ENCODE measurements at regions not wholly inside any gene's neighbourhood (a gene's known extent, or its start where the extent isn't known, plus 50 kb on each side); places are given as distances from the start of the nearest gene placed in this dataset.
"Not testable (repeated sequence)": the region's sequence is repeated elsewhere in the genome, so short reads cannot be mapped to it uniquely, and the experiment has no call there.

GRCh38 chr14:25349269-25349668 is 299.3 kb upstream of the STXBP6 start (continued):
- no peak for TF ChIP-seq ELK1 (IDR thresholded peaks at IDR 0.05; ENCODE audit: low read depth, low read length)
- TF ChIP-seq CHD4 (IDR thresholded peaks at IDR 0.05; ENCODE audit: borderline replicate concordance) = no peak

- POLR2A ChIA-PET = no interaction called here
- Histone ChIP-seq H3K9me3 (no peaks in the 10 kb centered on the region), H3K4me3 (no peak overlapping the region), H3K27ac (no peak overlapping the region), H3K4me2 (no peak overlapping the region), H3K4me1 (no peaks in the 10 kb centered on the region)
- FAIRE-seq (no peak), DNase-seq (ENCODE audit: low read depth in 1 of 2, low spot score in 1 of 2) (no peak), ATAC-seq (no peak)
- WGBS (ENCODE audit: missing lambda C conversion rate) = 57% methylated on average over 1 of the region's 1 CpG
- no peak for TF ChIP-seq FOSL2 (IDR thresholded peaks at IDR 0.05)
- TF ChIP-seq FOSL2 (CRISPR knock-in tag; IDR thresholded peaks at IDR 0.05) = no peak
- TF ChIP-seq NPAS2 (CRISPR knock-in tag; IDR thresholded peaks at IDR 0.05; ENCODE audit: borderline replicate concordance) = no peak
- no peak for TF ChIP-seq TP53 (CRISPR knock-in tag; IDR thresholded peaks at IDR 0.05)
- TF ChIP-seq ELK1 (IDR thresholded peaks at IDR 0.05; ENCODE audit: low read depth, low read length) = no peak
- TF ChIP-seq POLR2AphosphoS2 (conservative IDR thresholded peaks at IDR 0.05; ENCODE audit: low read length) = no peak
- TF ChIP-seq, protein P1, sequence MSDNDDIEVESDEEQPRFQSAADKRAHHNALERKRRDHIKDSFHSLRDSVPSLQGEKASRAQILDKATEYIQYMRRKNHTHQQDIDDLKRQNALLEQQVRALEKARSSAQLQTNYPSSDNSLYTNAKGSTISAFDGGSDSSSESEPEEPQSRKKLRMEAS (IDR thresholded peaks at IDR 0.05) = no peak
- no peak for TF ChIP-seq BHLHE40 (IDR thresholded peaks at IDR 0.05; ENCODE audit: low read depth, low read length)
- no peak for TF ChIP-seq CEBPB (IDR thresholded peaks at IDR 0.05)
- no peak for TF ChIP-seq FOSB (CRISPR knock-in tag; IDR thresholded peaks at IDR 0.05)
- CTCF ChIA-PET = no interaction called here
Measured at GRCh38 chr14:25340882-25341281, 290.9 kb upstream of the STXBP6 start.

DNA sequence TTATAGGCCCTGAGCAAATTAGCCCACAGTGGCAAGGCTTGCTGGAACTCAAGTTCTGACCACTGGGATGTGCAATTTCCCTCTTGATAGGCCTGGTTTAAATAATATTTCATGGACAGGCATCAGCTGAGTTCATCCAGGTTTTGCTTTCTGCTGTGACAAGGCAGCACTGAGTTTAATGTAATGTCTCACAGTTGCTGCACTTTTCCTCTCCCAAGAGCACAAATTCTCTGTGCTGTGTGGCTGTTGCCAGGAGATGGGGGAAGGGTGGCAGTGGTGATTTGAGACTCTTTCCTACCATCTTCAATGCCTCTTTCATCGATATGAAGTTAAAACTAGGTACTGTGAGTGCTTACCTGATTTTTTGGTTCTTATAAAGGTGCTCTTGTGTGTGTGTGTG is 272.8 kb upstream of the STXBP6 start:
- ChIA-PET CTCF (no interaction called here), POLR2A (no interaction called here)
- FAIRE-seq (no peak), DNase-seq (ENCODE audit: low read depth in 1 of 2, low spot score in 1 of 2) (no peak), ATAC-seq (no peak)
- H3K4me1 ChIP-seq = no peaks in the 10 kb centered on the region
- H3K4me3 ChIP-seq = no peak overlapping the region
- H3K9me3 ChIP-seq = no peaks in the 10 kb centered on the region
- no peak overlapping the region for H3K27ac ChIP-seq
- TF ChIP-seq SMC3 (IDR thresholded peaks at IDR 0.05) (no peak), NPAS2 (CRISPR knock-in tag; IDR thresholded peaks at IDR 0.05; ENCODE audit: borderline replicate concordance) (no peak), RCOR1 (IDR thresholded peaks at IDR 0.05; ENCODE audit: low read depth, low read length) (no peak), CBX2 (IDR thresholded peaks at IDR 0.05; ENCODE audit: borderline replicate concordance, low read depth) (no peak), BHLHE40 (IDR thresholded peaks at IDR 0.05; ENCODE audit: low read depth, low read length) (no peak)
- WGBS (ENCODE audit: missing lambda C conversion rate) = 11% methylated on average over 1 of the region's 1 CpG
- H3K4me2 ChIP-seq = no peak overlapping the region

DNA sequence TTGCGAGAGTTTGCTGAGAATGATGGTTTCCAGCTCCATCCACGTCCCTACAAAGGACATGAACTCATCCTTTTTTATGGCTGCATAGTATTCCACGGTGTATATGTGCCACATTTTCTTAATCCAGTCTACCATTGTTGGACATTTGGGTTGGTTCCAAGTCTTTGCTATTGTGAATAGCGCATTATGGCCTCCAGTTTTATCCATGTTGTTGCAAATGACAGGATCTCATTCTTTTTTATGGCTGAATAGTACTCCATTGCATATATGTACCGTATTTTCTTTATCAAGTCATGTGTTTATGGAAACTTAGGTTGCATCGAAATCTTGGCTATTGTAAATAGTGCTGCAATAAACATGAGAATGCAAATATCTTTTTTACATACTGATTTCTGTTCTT is 266.1 kb upstream of the STXBP6 start:
- WGBS (ENCODE audit: missing lambda C conversion rate) = 1% methylated on average over 5 of the region's 6 CpGs
- H3K4me3 ChIP-seq; POLR2A ChIA-PET; H3K9me3 ChIP-seq; H3K27ac ChIP-seq; CTCF ChIA-PET; ATAC-seq; DNase-seq (ENCODE audit: low read depth in 1 of 2, low spot score in 1 of 2); FAIRE-seq; H3K4me1 ChIP-seq; H3K4me2 ChIP-seq: not testable (repeated sequence)

- no peak for FAIRE-seq
- POLR2A ChIA-PET = no interaction called here
- WGBS (ENCODE audit: missing lambda C conversion rate) = 0% methylated on average over 3 of the region's 3 CpGs
- no peak overlapping the region for H3K27ac ChIP-seq
- CTCF ChIA-PET = no interaction called here
- ATAC-seq = no peak
- DNase-seq (ENCODE audit: low read depth in 1 of 2, low spot score in 1 of 2) = peak in 1 of 2 experiments; percentile 0
- H3K9me3 ChIP-seq = no peaks in the 10 kb centered on the region
- no peaks in the 10 kb centered on the region for H3K4me1 ChIP-seq
- no peak overlapping the region for H3K4me2 ChIP-seq
- no peak overlapping the region for H3K4me3 ChIP-seq
- no peak for TF ChIP-seq HDAC2 (IDR thresholded peaks at IDR 0.05)
- no peak for TF ChIP-seq CTCF (IDR thresholded peaks at IDR 0.05)
- TF ChIP-seq MAFK (IDR thresholded peaks at IDR 0.05; ENCODE audit: partially characterized antibody) = no peak
- TF ChIP-seq JUN (IDR thresholded peaks at IDR 0.05) = no peak
- no peak for TF ChIP-seq MYC (IDR thresholded peaks at IDR 0.05; ENCODE audit: borderline replicate concordance, low read length)
- TF ChIP-seq FOXS1 (CRISPR knock-in tag; IDR thresholded peaks at IDR 0.05) = no peak
- TF ChIP-seq ATOH8 (CRISPR knock-in tag; IDR thresholded peaks at IDR 0.05; ENCODE audit: low read depth) = no peak
- TF ChIP-seq TFCP2L1 (CRISPR knock-in tag; IDR thresholded peaks at IDR 0.05) = no peak
- TF ChIP-seq RCOR1 (IDR thresholded peaks at IDR 0.05; ENCODE audit: low read depth, low read length) = no peak
- TF ChIP-seq, protein P2, sequence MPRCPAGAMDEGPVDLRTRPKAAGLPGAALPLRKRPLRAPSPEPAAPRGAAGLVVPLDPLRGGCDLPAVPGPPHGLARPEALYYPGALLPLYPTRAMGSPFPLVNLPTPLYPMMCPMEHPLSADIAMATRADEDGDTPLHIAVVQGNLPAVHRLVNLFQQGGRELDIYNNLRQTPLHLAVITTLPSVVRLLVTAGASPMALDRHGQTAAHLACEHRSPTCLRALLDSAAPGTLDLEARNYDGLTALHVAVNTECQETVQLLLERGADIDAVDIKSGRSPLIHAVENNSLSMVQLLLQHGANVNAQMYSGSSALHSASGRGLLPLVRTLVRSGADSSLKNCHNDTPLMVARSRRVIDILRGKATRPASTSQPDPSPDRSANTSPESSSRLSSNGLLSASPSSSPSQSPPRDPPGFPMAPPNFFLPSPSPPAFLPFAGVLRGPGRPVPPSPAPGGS (IDR thresholded peaks at IDR 0.05) = no peak
- TF ChIP-seq EHMT2 (IDR thresholded peaks at IDR 0.05; ENCODE audit: low read depth) = no peak
Measured at GRCh38 chr14:25308244-25308643, 258.3 kb upstream of the STXBP6 start.
